Heart left ventricle (tissue), 13 donors: ENCODE measurements at regions not wholly inside any gene's neighbourhood (a gene's known extent, or its start where the extent isn't known, plus 50 kb on each side); places are given as distances from the start of the nearest gene placed in this dataset.

Experiments used
- CTCF ChIP-seq, 12 donors: fragments of 200-600 bp; sonication (generic) in 4 of 12; IDR thresholded peaks; one replicate each; pipeline versions ENCODE4 v1.5.0 to v1.8.0; 2018 to 2022; ENCODE audit warnings: antibody characterized with exemption in 12 of 12, mild to moderate bottlenecking in 5 of 12
- POLR2A ChIP-seq, 2 donors: fragments of 450-650 bp; IDR thresholded peaks; one replicate each; pipeline ENCODE4 v1.6.1; 2017; ENCODE audit warnings: antibody characterized with exemption in 2 of 2, mild to moderate bottlenecking in 2 of 2, moderate library complexity in 2 of 2
- donor health status: ischemic (EF 13 %, LVEDD 7.1; RV severe dilation, severe dysfunction).
- donor health status: DM: no; HTN: yes; CAD: no.
- donor health status: DM: no; HTN: no; CAD: no.
- donor health status: ischemic (EF 25% LVEDD 6.9; RV normal size, moderate dysfunction).
- donor health status: ischemic (EF 25% LVEDD 5.7; RV mildly dilated, moderate dysfunction).
- donor health status: ischemic (EF 35%, LVEDD 5.7; RV mildly dilated, moderate dysfunction).
- donor health status: nonischemic (EF 11% LVEDD 7.7; RV severe dilation, severe dysfunction).
- donor health status: DM: yes; HTN: yes; CAD: no.
- donor health status: PGD.
- donor health status: ischemic (EF 29% LVEDD 5.4; RV normal size, mild dysfunction).
- donor health status: nonischemic (EF 23%, LVEDD 6.1; RV moderate dilation, normal function).

- TF ChIP-seq CTCF (IDR thresholded peaks at IDR 0.05) (no peak), POLR2A (IDR thresholded peaks at IDR 0.05) (no peak)
Observed at GRCh38 chr14:28987516-28987915, 220.9 kb downstream of the FOXG1 start.
